Stimulated activated memory B cell treated with anti-CD40 and anti-IgM and Interleukin-4, amounts not matched to agents 10 μg/mL and 1 μg/mL and 100 μg/mL, for 72 hours (primary cell): ENCODE measurements at regions not wholly inside any gene's neighbourhood (a gene's known extent, or its start where the extent isn't known, plus 50 kb on each side); places are given as distances from the start of the nearest gene placed in this dataset.

Experiments used
- ATAC-seq: fragments of 150-1000 bp; cut with Tn5 transposase; 2 replicates; pipeline ENCODE4 v1.10.0; 2021
- H3K27ac Mint-ChIP-seq: one replicate; pipeline ENCODE4 v1.8.0; 2022; ENCODE audit warnings: mild to moderate bottlenecking, mixed read lengths
- H3K27me3 Mint-ChIP-seq: one replicate; pipeline ENCODE4 v1.8.0; 2022; ENCODE audit warnings: mixed read lengths
- H3K36me3 Mint-ChIP-seq: one replicate; pipeline ENCODE4 v1.8.0; 2022; ENCODE audit warnings: mixed read lengths
- H3K4me1 Mint-ChIP-seq: one replicate; pipeline ENCODE4 v1.8.0; 2022; ENCODE audit warnings: mixed read lengths
- H3K4me3 Mint-ChIP-seq: one replicate; pipeline ENCODE4 v1.8.0; 2022; ENCODE audit warnings: mild to moderate bottlenecking, moderate library complexity, mixed read lengths
- H3K9me3 Mint-ChIP-seq: one replicate; pipeline ENCODE4 v1.8.0; 2022; ENCODE audit warnings: mixed read lengths

- H3K9me3 Mint-ChIP-seq: no peaks in the 10 kb centered on the region
- ATAC-seq: no peak
- no peaks in the 10 kb centered on the region for H3K36me3 Mint-ChIP-seq
- H3K4me3 Mint-ChIP-seq: no peak overlapping the region
- no peak overlapping the region for H3K27ac Mint-ChIP-seq
- no peaks in the 10 kb centered on the region for H3K4me1 Mint-ChIP-seq
- no peaks in the 10 kb centered on the region for H3K27me3 Mint-ChIP-seq
Observed at GRCh38 chr11:90836031-90836430, 613.2 kb upstream of the CHORDC1 start.

- no peak overlapping the region for H3K27ac Mint-ChIP-seq
- H3K4me1 Mint-ChIP-seq: no peaks in the 10 kb centered on the region
- H3K36me3 Mint-ChIP-seq: no peaks in the 10 kb centered on the region
- ATAC-seq: no peak
- no peaks in the 10 kb centered on the region for H3K9me3 Mint-ChIP-seq
- H3K4me3 Mint-ChIP-seq: no peak overlapping the region
- H3K27me3 Mint-ChIP-seq: no peaks in the 10 kb centered on the region
Observed at GRCh38 chr11:90823446-90823845, 600.6 kb upstream of the CHORDC1 start.

GRCh38 chr11:90822996-90823395 lies 600.1 kb upstream of the CHORDC1 start:
- no peaks in the 10 kb centered on the region for H3K36me3 Mint-ChIP-seq
- no peaks in the 10 kb centered on the region for H3K9me3 Mint-ChIP-seq
- no peaks in the 10 kb centered on the region for H3K27me3 Mint-ChIP-seq
- H3K27ac Mint-ChIP-seq: no peak overlapping the region
- ATAC-seq: no peak
- H3K4me3 Mint-ChIP-seq: no peak overlapping the region
- H3K4me1 Mint-ChIP-seq: no peaks in the 10 kb centered on the region

GRCh38 chr11:90818196-90818745 lies 595.4 kb upstream of the CHORDC1 start:
- H3K4me1 Mint-ChIP-seq: no peaks in the 10 kb centered on the region
- H3K9me3 Mint-ChIP-seq: no peaks in the 10 kb centered on the region
- H3K27me3 Mint-ChIP-seq: no peaks in the 10 kb centered on the region
- ATAC-seq: no peak
- H3K27ac Mint-ChIP-seq: no peak overlapping the region
- no peak overlapping the region for H3K4me3 Mint-ChIP-seq
- H3K36me3 Mint-ChIP-seq: no peaks in the 10 kb centered on the region

GRCh38 chr11:90809581-90809980 lies 586.7 kb upstream of the CHORDC1 start:
- no peak for ATAC-seq
- Mint-ChIP-seq H3K9me3 (peaks cover 3% of the 10 kb centered on the region), H3K4me1 (no peaks in the 10 kb centered on the region)

GRCh38 chr11:90805172-90805571 lies 582.3 kb upstream of the CHORDC1 start:
- H3K9me3 Mint-ChIP-seq: no peaks in the 10 kb centered on the region
- H3K27me3 Mint-ChIP-seq: no peaks in the 10 kb centered on the region
- no peak for ATAC-seq
- no peak overlapping the region for H3K27ac Mint-ChIP-seq
- no peak overlapping the region for H3K4me3 Mint-ChIP-seq
- H3K4me1 Mint-ChIP-seq: no peaks in the 10 kb centered on the region
- no peaks in the 10 kb centered on the region for H3K36me3 Mint-ChIP-seq

More at GRCh38 chr11:90809581-90809980, 586.7 kb upstream of the CHORDC1 start:
- H3K27ac Mint-ChIP-seq: no peak overlapping the region
- no peaks in the 10 kb centered on the region for H3K27me3 Mint-ChIP-seq
- no peaks in the 10 kb centered on the region for H3K36me3 Mint-ChIP-seq
- H3K4me3 Mint-ChIP-seq: no peak overlapping the region

- H3K4me1 Mint-ChIP-seq: no peaks in the 10 kb centered on the region
- no peaks in the 10 kb centered on the region for H3K27me3 Mint-ChIP-seq
- ATAC-seq: no peak
- no peak overlapping the region for H3K27ac Mint-ChIP-seq
- no peaks in the 10 kb centered on the region for H3K36me3 Mint-ChIP-seq
- H3K9me3 Mint-ChIP-seq: no peaks in the 10 kb centered on the region
- no peak overlapping the region for H3K4me3 Mint-ChIP-seq
Observed at GRCh38 chr11:90803831-90804230, 581.0 kb upstream of the CHORDC1 start.

GRCh38 chr11:90803366-90803765 lies 580.5 kb upstream of the CHORDC1 start:
- Mint-ChIP-seq H3K36me3 (no peaks in the 10 kb centered on the region), H3K4me1 (no peaks in the 10 kb centered on the region), H3K27ac (no peak overlapping the region), H3K9me3 (no peaks in the 10 kb centered on the region), H3K27me3 (no peaks in the 10 kb centered on the region), H3K4me3 (no peak overlapping the region)
- no peak for ATAC-seq

- no peaks in the 10 kb centered on the region for H3K36me3 Mint-ChIP-seq
- no peak overlapping the region for H3K4me3 Mint-ChIP-seq
- no peaks in the 10 kb centered on the region for H3K9me3 Mint-ChIP-seq
- H3K27ac Mint-ChIP-seq: no peak overlapping the region
- H3K27me3 Mint-ChIP-seq: no peaks in the 10 kb centered on the region
- H3K4me1 Mint-ChIP-seq: no peaks in the 10 kb centered on the region
- ATAC-seq: no peak
Observed at GRCh38 chr11:90798769-90799168, 575.9 kb upstream of the CHORDC1 start.

- Mint-ChIP-seq H3K36me3 (no peaks in the 10 kb centered on the region), H3K4me1 (no peaks in the 10 kb centered on the region), H3K9me3 (no peaks in the 10 kb centered on the region), H3K27me3 (no peaks in the 10 kb centered on the region), H3K4me3 (no peak overlapping the region), H3K27ac (no peak overlapping the region)
- ATAC-seq: no peak
Observed at GRCh38 chr11:90795746-90796145, 572.9 kb upstream of the CHORDC1 start.

- peaks cover 14% of the 10 kb centered on the region for H3K9me3 Mint-ChIP-seq
- no peak for ATAC-seq
- H3K27me3 Mint-ChIP-seq: no peaks in the 10 kb centered on the region
- no peak overlapping the region for H3K4me3 Mint-ChIP-seq
- H3K27ac Mint-ChIP-seq: no peak overlapping the region
- no peaks in the 10 kb centered on the region for H3K36me3 Mint-ChIP-seq
- H3K4me1 Mint-ChIP-seq: no peaks in the 10 kb centered on the region
Observed at GRCh38 chr11:90788961-90789360, 566.1 kb upstream of the CHORDC1 start.

- no peaks in the 10 kb centered on the region for H3K4me1 Mint-ChIP-seq
- H3K27ac Mint-ChIP-seq: no peak overlapping the region
- H3K9me3 Mint-ChIP-seq: peaks cover 12% of the 10 kb centered on the region
- H3K27me3 Mint-ChIP-seq: no peaks in the 10 kb centered on the region
- ATAC-seq: no peak
- no peaks in the 10 kb centered on the region for H3K36me3 Mint-ChIP-seq
- no peak overlapping the region for H3K4me3 Mint-ChIP-seq
Observed at GRCh38 chr11:90784241-90784814, 561.5 kb upstream of the CHORDC1 start.

GRCh38 chr11:90783111-90783510 lies 560.3 kb upstream of the CHORDC1 start:
- H3K9me3 Mint-ChIP-seq: peaks cover 9% of the 10 kb centered on the region
- no peak overlapping the region for H3K4me3 Mint-ChIP-seq
- H3K4me1 Mint-ChIP-seq: no peaks in the 10 kb centered on the region
- no peaks in the 10 kb centered on the region for H3K36me3 Mint-ChIP-seq
- H3K27me3 Mint-ChIP-seq: no peaks in the 10 kb centered on the region
- no peak overlapping the region for H3K27ac Mint-ChIP-seq
- no peak for ATAC-seq

GRCh38 chr11:90779098-90779497 lies 556.2 kb upstream of the CHORDC1 start:
- Mint-ChIP-seq H3K9me3 (peaks cover 6% of the 10 kb centered on the region), H3K27me3 (no peaks in the 10 kb centered on the region), H3K4me1 (no peaks in the 10 kb centered on the region), H3K36me3 (no peaks in the 10 kb centered on the region), H3K4me3 (no peak overlapping the region), H3K27ac (no peak overlapping the region)
- no peak for ATAC-seq

GRCh38 chr11:90775567-90776165 lies 552.8 kb upstream of the CHORDC1 start:
- Mint-ChIP-seq H3K4me1 (no peaks in the 10 kb centered on the region), H3K36me3 (no peaks in the 10 kb centered on the region), H3K9me3 (peaks cover 9% of the 10 kb centered on the region), H3K4me3 (no peak overlapping the region), H3K27me3 (no peaks in the 10 kb centered on the region), H3K27ac (no peak overlapping the region)
- ATAC-seq: no peak
